PC-9 (cell line): ENCODE measurements at regions not wholly inside any gene's neighbourhood (a gene's known extent, or its start where the extent isn't known, plus 50 kb on each side); places are given as distances from the start of the nearest gene placed in this dataset.

Experiments
- CTCF ChIP-seq: fragments of 200-600 bp; sonication (generic); conservative IDR thresholded peaks from 2 replicates; pipeline ENCODE4 v1.6.1; 2017; ENCODE audit warnings: mixed run types, antibody characterized with exemption, mild to moderate bottlenecking, moderate library complexity
- EZH2 ChIP-seq: fragments of 200-600 bp; sonication (generic); IDR thresholded peaks from 2 replicates; pipeline ENCODE4 v1.8.0; 2017; ENCODE audit warnings: antibody characterized with exemption, low read depth

- TF ChIP-seq CTCF: no peak
- no peak for TF ChIP-seq EZH2
Measured at GRCh38 chr10:64408391-64409183, 887.4 kb downstream of the REEP3 start.
